ENCODE measurements at regions not wholly inside any gene's neighbourhood (a gene's known extent, or its start where the extent isn't known, plus 50 kb on each side); places are given as distances from the start of the nearest gene placed in this dataset.
"Not testable (repeated sequence)": the region's sequence is repeated elsewhere in the genome, so short reads cannot be mapped to it uniquely, and the experiment has no call there.

DNA sequence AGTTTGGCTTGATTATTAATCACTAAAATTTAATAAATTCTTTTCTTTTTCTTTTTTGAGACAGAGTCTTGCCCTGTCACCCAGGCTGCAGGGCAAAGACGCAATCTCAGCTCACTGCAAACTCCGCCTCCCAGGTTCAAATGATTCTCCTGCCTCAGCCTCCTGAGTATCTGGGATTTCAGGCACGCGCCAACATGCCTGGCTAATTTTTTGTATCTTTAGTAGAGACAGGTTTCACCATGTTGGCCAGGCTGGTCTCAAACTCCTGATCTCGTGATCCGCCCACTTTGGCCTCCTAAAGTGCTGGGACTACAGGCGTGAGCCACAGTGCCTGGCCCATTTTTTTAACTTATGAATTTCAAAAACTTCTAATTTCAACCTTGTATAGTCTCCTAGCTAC is 215.6 kb upstream of the RBBP8 start:
- not testable (repeated sequence) for H3K4me1 ChIP-seq (ENCODE audit: control insufficient read depth, insufficient read depth, low read length); H3K4me3 ChIP-seq (ENCODE audit: low read depth, low read length); H3K9ac ChIP-seq (ENCODE audit: low read length); H3K27ac ChIP-seq (ENCODE audit: low read depth, low read length); H3K27me3 ChIP-seq (ENCODE audit: control insufficient read depth, insufficient read depth, low read length); H3K36me3 ChIP-seq (ENCODE audit: control insufficient read depth, insufficient read depth, low read length); H3K9me3 ChIP-seq (ENCODE audit: control insufficient read depth, insufficient read depth, low read depth, low read length)

DNA sequence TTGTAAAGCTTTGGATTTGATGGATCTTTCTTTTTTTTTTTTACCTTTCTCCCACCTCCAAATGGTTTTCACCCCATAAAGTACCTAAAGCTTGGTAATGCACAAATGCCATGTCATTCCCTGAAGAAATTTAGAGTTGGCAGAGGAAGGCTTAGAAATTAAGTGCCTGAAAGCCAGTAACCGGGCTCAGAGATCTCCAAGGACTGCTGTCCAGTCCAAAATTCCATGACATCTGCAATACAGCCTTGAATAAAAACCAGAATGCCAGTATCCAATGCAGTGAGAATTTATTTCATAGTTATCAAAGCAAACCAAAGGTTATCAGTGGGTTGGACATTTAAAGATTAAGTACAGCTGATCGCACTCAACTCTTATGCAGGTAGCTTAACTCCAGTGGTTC is 209.9 kb upstream of the RBBP8 start:
- 0 out of 2 replicates have a peak, but pooled peaks cover 7% of the 10 kb centered on the region for H3K9me3 ChIP-seq (ENCODE audit: control insufficient read depth, insufficient read depth, low read depth, low read length)
- H3K4me3 ChIP-seq (ENCODE audit: low read depth, low read length), result no peak overlapping the region
- no peak overlapping the region for H3K9ac ChIP-seq (ENCODE audit: low read length)
- no peak overlapping the region for H3K27ac ChIP-seq (ENCODE audit: low read depth, low read length)
- H3K4me1 ChIP-seq (ENCODE audit: control insufficient read depth, insufficient read depth, low read length), result no peaks in the 10 kb centered on the region
- H3K36me3 ChIP-seq (ENCODE audit: control insufficient read depth, insufficient read depth, low read length), result no peaks in the 10 kb centered on the region
- no peaks in the 10 kb centered on the region for H3K27me3 ChIP-seq (ENCODE audit: control insufficient read depth, insufficient read depth, low read length)

DNA sequence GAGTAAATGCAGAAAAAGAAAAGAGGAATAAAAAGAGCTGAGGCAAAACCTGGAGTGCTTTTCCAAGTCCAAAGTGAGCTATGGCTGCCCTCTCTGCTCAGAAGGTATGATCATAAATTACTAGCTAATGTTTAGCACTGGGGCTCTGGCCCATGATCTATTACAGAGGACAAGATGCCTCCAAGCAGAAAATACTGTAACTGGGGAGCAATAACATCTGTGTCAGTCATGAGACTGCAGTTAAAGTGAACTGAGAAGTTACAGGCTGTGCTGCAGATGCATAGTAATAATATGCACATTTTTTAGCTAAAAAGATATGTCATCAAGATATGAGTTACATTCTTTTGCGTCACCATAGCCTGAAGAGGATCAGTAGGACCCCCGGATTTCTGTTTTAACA is 209.4 kb upstream of the RBBP8 start:
- H3K4me3 ChIP-seq (ENCODE audit: low read depth, low read length), result no peak overlapping the region
- 0 out of 2 replicates have a peak, but pooled peaks cover 7% of the 10 kb centered on the region for H3K9me3 ChIP-seq (ENCODE audit: control insufficient read depth, insufficient read depth, low read depth, low read length)
- no peak overlapping the region for H3K9ac ChIP-seq (ENCODE audit: low read length)
- no peak overlapping the region for H3K27ac ChIP-seq (ENCODE audit: low read depth, low read length)
- H3K4me1 ChIP-seq (ENCODE audit: control insufficient read depth, insufficient read depth, low read length), result no peaks in the 10 kb centered on the region
- no peaks in the 10 kb centered on the region for H3K27me3 ChIP-seq (ENCODE audit: control insufficient read depth, insufficient read depth, low read length)
- no peaks in the 10 kb centered on the region for H3K36me3 ChIP-seq (ENCODE audit: control insufficient read depth, insufficient read depth, low read length)

DNA sequence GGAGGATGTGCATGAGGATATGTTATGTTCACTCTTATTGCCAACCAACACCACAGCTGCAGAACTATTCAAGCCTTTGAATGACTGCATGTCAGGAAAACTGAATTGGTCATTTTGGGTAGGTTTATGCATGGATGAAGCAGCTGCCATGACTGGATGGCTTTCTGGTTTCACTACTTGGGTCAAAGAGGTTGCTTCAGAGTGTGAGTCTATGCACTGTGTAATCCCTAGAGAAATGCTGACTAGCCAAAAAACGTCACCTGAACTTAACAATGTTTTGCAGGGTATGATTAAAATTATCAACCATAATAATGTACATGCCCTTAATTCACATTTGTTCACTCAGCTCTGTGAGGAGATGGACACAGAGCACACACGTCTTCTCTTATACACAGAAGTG is 206.7 kb upstream of the RBBP8 start:
- Histone ChIP-seq H3K27ac (ENCODE audit: low read depth, low read length) (no peak overlapping the region), H3K9ac (ENCODE audit: low read length) (no peak overlapping the region), H3K27me3 (ENCODE audit: control insufficient read depth, insufficient read depth, low read length) (no peaks in the 10 kb centered on the region), H3K4me3 (ENCODE audit: low read depth, low read length) (no peak overlapping the region), H3K9me3 (ENCODE audit: control insufficient read depth, insufficient read depth, low read depth, low read length) (0 out of 2 replicates have a peak, but pooled peaks cover 7% of the 10 kb centered on the region), H3K4me1 (ENCODE audit: control insufficient read depth, insufficient read depth, low read length) (no peaks in the 10 kb centered on the region), H3K36me3 (ENCODE audit: control insufficient read depth, insufficient read depth, low read length) (no peaks in the 10 kb centered on the region)

DNA sequence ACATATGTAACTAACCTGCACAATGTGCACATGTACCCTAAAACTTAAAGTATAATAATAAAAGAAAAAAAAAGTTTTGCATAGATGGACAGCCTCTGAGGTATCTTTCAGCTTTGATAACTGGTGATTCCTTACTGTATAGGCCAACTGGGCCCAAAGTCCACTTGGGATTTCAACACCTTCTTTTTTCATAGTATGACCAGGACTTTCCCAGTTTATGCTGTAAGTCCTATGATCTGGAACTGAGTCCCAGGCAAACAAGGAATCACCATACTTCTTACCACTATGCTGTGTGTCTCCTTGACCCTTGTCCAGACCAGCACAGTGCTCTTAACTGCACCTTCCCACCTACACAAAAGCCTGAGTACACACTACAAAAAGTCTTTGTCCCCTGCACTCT is 205.1 kb upstream of the RBBP8 start:
- no peak overlapping the region for H3K27ac ChIP-seq (ENCODE audit: low read depth, low read length)
- no peaks in the 10 kb centered on the region for H3K27me3 ChIP-seq (ENCODE audit: control insufficient read depth, insufficient read depth, low read length)
- no peak overlapping the region for H3K9ac ChIP-seq (ENCODE audit: low read length)
- 0 out of 2 replicates have a peak, but pooled peaks cover 7% of the 10 kb centered on the region for H3K9me3 ChIP-seq (ENCODE audit: control insufficient read depth, insufficient read depth, low read depth, low read length)
- no peaks in the 10 kb centered on the region for H3K36me3 ChIP-seq (ENCODE audit: control insufficient read depth, insufficient read depth, low read length)
- H3K4me3 ChIP-seq (ENCODE audit: low read depth, low read length), result no peak overlapping the region
- no peaks in the 10 kb centered on the region for H3K4me1 ChIP-seq (ENCODE audit: control insufficient read depth, insufficient read depth, low read length)

DNA sequence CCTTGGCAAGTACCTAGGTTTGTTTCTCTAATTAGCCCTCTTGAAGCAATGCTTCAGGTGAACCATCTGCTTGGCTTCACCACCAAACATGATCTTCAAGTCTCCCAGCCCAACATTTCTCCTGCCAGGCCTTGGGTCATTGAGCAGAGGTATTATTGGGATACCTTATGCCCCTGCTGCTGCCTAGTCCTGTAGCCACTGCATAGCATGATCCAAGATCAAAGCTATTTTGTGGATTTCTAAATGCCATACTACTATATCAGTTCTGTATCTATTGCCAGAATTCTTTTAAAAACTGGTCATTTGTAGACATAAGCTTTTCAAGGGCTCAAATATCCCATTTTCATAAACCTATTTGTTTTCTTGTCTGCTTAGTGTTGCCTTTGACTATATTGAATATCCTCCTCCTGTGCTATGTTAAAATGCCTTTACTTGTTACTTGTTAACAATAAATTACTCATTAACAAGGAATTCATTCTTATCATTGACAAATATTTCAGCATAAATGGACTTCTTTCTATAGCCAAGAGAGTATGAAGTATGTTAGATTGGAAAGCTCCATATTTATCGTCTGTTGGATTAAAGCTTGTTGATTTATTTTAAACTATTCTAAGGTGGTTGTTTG is 204.5 kb upstream of the RBBP8 start:
- H3K4me3 ChIP-seq (ENCODE audit: low read depth, low read length), result no peak overlapping the region
- 0 out of 2 replicates have a peak, but pooled peaks cover 7% of the 10 kb centered on the region for H3K9me3 ChIP-seq (ENCODE audit: control insufficient read depth, insufficient read depth, low read depth, low read length)
- no peaks in the 10 kb centered on the region for H3K4me1 ChIP-seq (ENCODE audit: control insufficient read depth, insufficient read depth, low read length)
- H3K36me3 ChIP-seq (ENCODE audit: control insufficient read depth, insufficient read depth, low read length), result no peaks in the 10 kb centered on the region
- H3K27ac ChIP-seq (ENCODE audit: low read depth, low read length), result no peak overlapping the region
- H3K27me3 ChIP-seq (ENCODE audit: control insufficient read depth, insufficient read depth, low read length), result no peaks in the 10 kb centered on the region
- H3K9ac ChIP-seq (ENCODE audit: low read length), result no peak overlapping the region

DNA sequence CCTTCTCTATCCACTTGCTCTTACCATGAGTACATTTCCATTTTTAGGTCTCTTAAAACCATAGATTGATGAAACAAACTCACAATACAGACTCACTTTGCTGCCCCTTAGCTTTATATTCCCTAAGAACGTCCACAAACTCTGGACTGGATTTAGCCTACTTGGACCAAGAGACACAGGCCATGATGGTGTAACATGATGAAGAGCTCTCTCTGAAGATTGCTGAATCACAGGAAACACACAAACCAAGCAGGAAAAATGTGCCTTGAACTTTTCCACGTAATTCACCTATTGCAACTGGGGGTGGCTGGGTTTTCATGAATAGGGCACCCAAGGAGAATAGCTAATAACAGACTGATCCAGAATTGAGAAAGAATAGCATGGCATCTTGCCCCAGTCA is 201.7 kb upstream of the RBBP8 start:
- Histone ChIP-seq H3K36me3 (ENCODE audit: control insufficient read depth, insufficient read depth, low read length) (no peaks in the 10 kb centered on the region), H3K9me3 (ENCODE audit: control insufficient read depth, insufficient read depth, low read depth, low read length) (no peaks in the 10 kb centered on the region), H3K27me3 (ENCODE audit: control insufficient read depth, insufficient read depth, low read length) (no peaks in the 10 kb centered on the region), H3K4me3 (ENCODE audit: low read depth, low read length) (no peak overlapping the region), H3K9ac (ENCODE audit: low read length) (no peak overlapping the region), H3K4me1 (ENCODE audit: control insufficient read depth, insufficient read depth, low read length) (no peaks in the 10 kb centered on the region), H3K27ac (ENCODE audit: low read depth, low read length) (no peak overlapping the region)

DNA sequence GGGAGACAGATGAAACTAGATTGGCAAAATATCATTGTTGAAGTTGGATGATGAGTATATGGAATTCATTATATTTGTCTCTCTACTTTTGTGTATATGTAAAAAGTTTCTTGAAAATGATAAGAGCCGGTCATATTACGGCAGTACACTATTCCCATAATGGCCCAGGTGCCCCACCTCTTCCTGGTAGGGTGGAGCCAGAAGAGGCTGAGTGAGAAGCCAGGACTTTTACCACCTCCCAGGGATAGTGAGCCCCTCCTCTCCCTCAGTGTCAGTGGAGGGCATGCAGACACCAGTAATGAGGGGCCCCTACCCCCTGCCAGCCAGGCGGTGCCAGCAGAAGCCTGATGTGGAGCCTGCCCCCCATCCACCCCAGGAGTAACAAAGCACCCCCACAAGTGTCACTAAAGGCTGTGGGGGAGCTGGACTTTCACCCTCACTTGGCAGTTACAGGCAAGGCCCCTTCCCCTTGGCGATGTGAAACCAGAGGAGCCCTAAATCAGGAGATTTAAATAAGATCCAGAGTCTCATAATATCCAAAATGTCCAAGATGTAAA is 198.9 kb upstream of the RBBP8 start:
- no peaks in the 10 kb centered on the region for H3K27me3 ChIP-seq (ENCODE audit: control insufficient read depth, insufficient read depth, low read length)
- H3K4me3 ChIP-seq (ENCODE audit: low read depth, low read length), result no peak overlapping the region
- no peaks in the 10 kb centered on the region for H3K9me3 ChIP-seq (ENCODE audit: control insufficient read depth, insufficient read depth, low read depth, low read length)
- H3K36me3 ChIP-seq (ENCODE audit: control insufficient read depth, insufficient read depth, low read length), result no peaks in the 10 kb centered on the region
- H3K4me1 ChIP-seq (ENCODE audit: control insufficient read depth, insufficient read depth, low read length), result no peaks in the 10 kb centered on the region
- H3K9ac ChIP-seq (ENCODE audit: low read length), result no peak overlapping the region
- H3K27ac ChIP-seq (ENCODE audit: low read depth, low read length), result no peak overlapping the region

DNA sequence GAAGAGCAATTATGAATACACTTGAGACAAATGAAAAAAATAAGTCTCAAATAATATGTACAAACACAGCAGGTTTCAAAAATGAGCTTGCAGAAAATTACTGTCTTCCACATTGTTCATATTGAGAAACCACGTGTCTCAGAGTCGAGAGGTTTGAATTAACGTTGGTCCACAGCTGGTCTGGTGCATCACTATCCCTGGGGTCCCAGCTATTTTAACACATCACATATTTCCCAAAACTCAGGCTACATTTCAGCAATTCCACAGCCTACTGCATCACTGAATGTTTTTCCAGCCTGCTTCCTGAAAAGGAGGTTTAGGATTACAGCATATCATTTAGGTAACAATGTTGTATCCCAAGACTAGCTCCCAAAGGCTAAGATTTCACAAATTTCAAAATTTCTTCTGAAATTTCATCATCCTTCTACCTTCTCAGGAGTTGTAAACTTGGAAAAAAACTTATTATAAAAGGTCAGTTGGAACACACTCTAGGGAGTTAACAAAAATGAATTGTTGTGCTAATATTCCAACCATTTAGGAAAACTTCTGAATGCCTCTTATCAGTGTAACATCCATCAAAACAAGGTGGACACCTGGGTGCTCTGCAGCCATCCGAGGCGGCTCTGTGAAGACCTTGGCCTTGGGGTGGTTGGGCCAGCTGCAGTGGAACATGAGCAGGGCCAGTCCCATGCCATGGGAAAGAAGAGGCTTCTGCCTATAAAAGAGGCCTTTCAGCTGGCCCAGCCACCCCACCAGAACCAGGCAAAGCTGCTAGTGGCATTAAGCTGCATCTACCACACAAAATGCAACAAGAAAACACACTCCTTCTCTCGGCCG is 198.1 kb upstream of the RBBP8 start:
- H3K4me1 ChIP-seq (ENCODE audit: control insufficient read depth, insufficient read depth, low read length), result no peaks in the 10 kb centered on the region
- H3K4me3 ChIP-seq (ENCODE audit: low read depth, low read length), result no peak overlapping the region
- H3K27ac ChIP-seq (ENCODE audit: low read depth, low read length), result no peak overlapping the region
- H3K27me3 ChIP-seq (ENCODE audit: control insufficient read depth, insufficient read depth, low read length), result no peaks in the 10 kb centered on the region
- no peaks in the 10 kb centered on the region for H3K9me3 ChIP-seq (ENCODE audit: control insufficient read depth, insufficient read depth, low read depth, low read length)
- H3K9ac ChIP-seq (ENCODE audit: low read length), result no peak overlapping the region
- no peaks in the 10 kb centered on the region for H3K36me3 ChIP-seq (ENCODE audit: control insufficient read depth, insufficient read depth, low read length)

DNA sequence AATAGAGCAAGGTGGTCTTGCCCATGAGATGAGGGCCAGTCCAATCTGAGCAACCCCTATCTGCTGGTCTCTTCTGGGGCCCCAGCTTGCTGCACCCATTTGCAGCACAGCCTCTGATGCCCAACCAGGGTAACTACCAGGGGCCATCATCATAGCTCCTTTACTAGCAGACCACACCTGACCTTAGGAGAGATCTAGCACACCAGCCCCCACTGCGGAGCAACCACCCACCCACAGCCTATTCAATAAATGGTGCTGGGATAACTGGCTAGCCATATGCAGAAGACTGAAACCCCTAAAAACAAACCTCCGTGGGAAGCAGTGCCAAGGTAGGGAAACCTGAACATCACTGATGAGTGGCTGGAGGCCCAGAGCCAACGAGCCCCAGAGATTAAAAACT is 196.1 kb upstream of the RBBP8 start:
- no peak overlapping the region for H3K27ac ChIP-seq (ENCODE audit: low read depth, low read length)
- no peaks in the 10 kb centered on the region for H3K4me1 ChIP-seq (ENCODE audit: control insufficient read depth, insufficient read depth, low read length)
- no peak overlapping the region for H3K4me3 ChIP-seq (ENCODE audit: low read depth, low read length)
- no peaks in the 10 kb centered on the region for H3K9me3 ChIP-seq (ENCODE audit: control insufficient read depth, insufficient read depth, low read depth, low read length)
- H3K27me3 ChIP-seq (ENCODE audit: control insufficient read depth, insufficient read depth, low read length), result no peaks in the 10 kb centered on the region
- no peak overlapping the region for H3K9ac ChIP-seq (ENCODE audit: low read length)
- no peaks in the 10 kb centered on the region for H3K36me3 ChIP-seq (ENCODE audit: control insufficient read depth, insufficient read depth, low read length)

DNA sequence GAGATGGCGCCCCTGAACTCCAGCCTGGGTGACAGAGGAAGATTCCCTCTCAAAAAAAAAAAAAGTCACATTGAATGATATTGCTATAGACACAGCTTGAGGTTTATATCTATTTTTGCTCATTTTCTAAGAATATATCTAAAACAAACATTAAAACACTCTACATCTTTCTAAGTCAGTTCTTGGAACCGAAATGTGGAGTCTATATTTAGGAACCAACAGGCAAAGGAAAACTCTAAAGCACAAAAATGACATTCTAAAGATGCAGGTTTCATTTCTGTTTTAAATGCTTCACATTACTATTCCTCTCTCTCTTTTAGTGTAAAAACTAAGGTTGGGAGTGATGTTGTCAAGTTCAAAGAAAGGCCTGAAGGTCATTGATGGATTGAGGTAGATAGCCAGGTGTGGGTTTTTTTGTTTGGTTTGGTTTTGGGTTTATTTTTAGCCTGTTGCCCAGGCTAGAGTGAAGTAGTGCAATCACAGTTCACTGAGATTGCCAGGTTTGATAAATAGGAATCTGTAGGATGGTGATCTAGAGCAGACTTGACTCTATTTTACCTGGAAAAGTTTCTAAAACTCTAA is 194.0 kb upstream of the RBBP8 start:
- no peak overlapping the region for H3K4me3 ChIP-seq (ENCODE audit: low read depth, low read length)
- no peaks in the 10 kb centered on the region for H3K4me1 ChIP-seq (ENCODE audit: control insufficient read depth, insufficient read depth, low read length)
- no peaks in the 10 kb centered on the region for H3K27me3 ChIP-seq (ENCODE audit: control insufficient read depth, insufficient read depth, low read length)
- H3K27ac ChIP-seq (ENCODE audit: low read depth, low read length), result no peak overlapping the region
- H3K9me3 ChIP-seq (ENCODE audit: control insufficient read depth, insufficient read depth, low read depth, low read length), result no peaks in the 10 kb centered on the region
- H3K36me3 ChIP-seq (ENCODE audit: control insufficient read depth, insufficient read depth, low read length), result no peaks in the 10 kb centered on the region
- H3K9ac ChIP-seq (ENCODE audit: low read length), result no peak overlapping the region
